ENCODE measurements at regions not wholly inside any gene's neighbourhood (a gene's known extent, or its start where the extent isn't known, plus 50 kb on each side); places are given as distances from the start of the nearest gene placed in this dataset.
"Not testable (repeated sequence)": the region's sequence is repeated elsewhere in the genome, so short reads cannot be mapped to it uniquely, and the experiment has no call there.

DNA sequence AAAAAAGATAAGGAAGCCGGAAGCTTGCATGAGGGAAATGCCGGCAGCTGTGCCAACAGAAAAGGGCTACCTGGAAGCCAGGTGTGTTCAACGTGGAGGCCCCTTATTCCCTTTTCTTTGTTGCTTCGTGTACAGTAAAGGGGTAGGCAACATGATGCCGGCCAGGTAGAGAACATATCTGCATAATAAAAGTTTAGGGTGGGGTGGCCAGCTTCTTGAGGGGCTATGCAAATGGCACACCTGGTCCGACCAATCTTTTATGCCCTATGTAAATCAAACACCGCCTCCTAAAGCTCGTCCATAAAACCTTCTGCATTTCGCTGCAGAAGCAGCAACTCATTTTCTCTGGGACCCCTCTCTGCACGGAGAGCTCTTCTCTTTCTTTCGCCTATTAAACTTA is 911.6 kb downstream of the KCNJ2 start:
- Histone ChIP-seq H3K27me3 (no peaks in the 10 kb centered on the region), H3K36me3 (no peaks in the 10 kb centered on the region), H3K4me1 (no peaks in the 10 kb centered on the region), H3K4me2 (no peak overlapping the region), H3K9me3 (no peaks in the 10 kb centered on the region), H3K4me3 (no peak overlapping the region), H4K20me1 (no peaks in the 10 kb centered on the region), H3K9ac (no peak overlapping the region), H3K27ac (no peak overlapping the region)
- no peak for TF ChIP-seq Cebpa-rat (IDR thresholded peaks at IDR 0.05)

GRCh38 chr17:71081666-71082065 is 912.3 kb downstream of the KCNJ2 start:
- no peaks in the 10 kb centered on the region for H3K27me3 ChIP-seq
- no peaks in the 10 kb centered on the region for H3K4me1 ChIP-seq
- no peaks in the 10 kb centered on the region for H3K36me3 ChIP-seq
- no peak overlapping the region for H3K4me3 ChIP-seq
- TF ChIP-seq Cebpa-rat (IDR thresholded peaks at IDR 0.05): no peak
- H3K9ac ChIP-seq: no peak overlapping the region
- no peaks in the 10 kb centered on the region for H3K9me3 ChIP-seq
- no peak overlapping the region for H3K4me2 ChIP-seq
- no peak overlapping the region for H3K27ac ChIP-seq
- no peaks in the 10 kb centered on the region for H4K20me1 ChIP-seq

DNA sequence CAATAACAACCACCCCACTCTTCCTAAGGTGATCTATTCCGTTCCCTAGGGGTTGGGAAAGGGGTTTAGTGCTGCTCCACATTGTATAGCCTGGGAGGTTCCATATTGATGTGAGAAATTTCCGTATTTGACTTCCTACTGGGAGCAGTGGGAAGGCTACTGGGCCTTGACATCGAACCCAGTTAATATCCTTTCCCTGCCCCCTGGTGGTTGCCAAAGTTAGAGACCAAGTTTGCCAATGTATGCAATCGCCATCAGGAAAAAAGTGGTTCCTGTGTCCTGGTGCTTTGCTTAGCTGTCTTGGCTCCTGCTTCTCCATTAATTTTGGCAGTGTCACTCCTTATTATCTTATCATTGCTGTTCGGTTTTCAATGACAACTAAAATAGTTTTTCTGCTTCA is 914.9 kb downstream of the KCNJ2 start:
- Histone ChIP-seq H4K20me1 (no peaks in the 10 kb centered on the region), H3K9ac (no peak overlapping the region), H3K4me3 (no peak overlapping the region), H3K9me3 (no peaks in the 10 kb centered on the region), H3K4me1 (no peaks in the 10 kb centered on the region), H3K27me3 (no peaks in the 10 kb centered on the region), H3K36me3 (no peaks in the 10 kb centered on the region), H3K27ac (no peak overlapping the region), H3K4me2 (no peak overlapping the region)
- TF ChIP-seq Cebpa-rat (IDR thresholded peaks at IDR 0.05): no peak

GRCh38 chr17:71084838-71085237 is 915.5 kb downstream of the KCNJ2 start:
- no peaks in the 10 kb centered on the region for H3K27me3 ChIP-seq
- no peak overlapping the region for H3K9ac ChIP-seq
- H3K4me2 ChIP-seq: no peak overlapping the region
- no peaks in the 10 kb centered on the region for H3K4me1 ChIP-seq
- no peak for TF ChIP-seq Cebpa-rat (IDR thresholded peaks at IDR 0.05)
- H3K9me3 ChIP-seq: no peaks in the 10 kb centered on the region
- H3K36me3 ChIP-seq: no peaks in the 10 kb centered on the region
- no peak overlapping the region for H3K4me3 ChIP-seq
- H3K27ac ChIP-seq: no peak overlapping the region
- no peaks in the 10 kb centered on the region for H4K20me1 ChIP-seq

DNA sequence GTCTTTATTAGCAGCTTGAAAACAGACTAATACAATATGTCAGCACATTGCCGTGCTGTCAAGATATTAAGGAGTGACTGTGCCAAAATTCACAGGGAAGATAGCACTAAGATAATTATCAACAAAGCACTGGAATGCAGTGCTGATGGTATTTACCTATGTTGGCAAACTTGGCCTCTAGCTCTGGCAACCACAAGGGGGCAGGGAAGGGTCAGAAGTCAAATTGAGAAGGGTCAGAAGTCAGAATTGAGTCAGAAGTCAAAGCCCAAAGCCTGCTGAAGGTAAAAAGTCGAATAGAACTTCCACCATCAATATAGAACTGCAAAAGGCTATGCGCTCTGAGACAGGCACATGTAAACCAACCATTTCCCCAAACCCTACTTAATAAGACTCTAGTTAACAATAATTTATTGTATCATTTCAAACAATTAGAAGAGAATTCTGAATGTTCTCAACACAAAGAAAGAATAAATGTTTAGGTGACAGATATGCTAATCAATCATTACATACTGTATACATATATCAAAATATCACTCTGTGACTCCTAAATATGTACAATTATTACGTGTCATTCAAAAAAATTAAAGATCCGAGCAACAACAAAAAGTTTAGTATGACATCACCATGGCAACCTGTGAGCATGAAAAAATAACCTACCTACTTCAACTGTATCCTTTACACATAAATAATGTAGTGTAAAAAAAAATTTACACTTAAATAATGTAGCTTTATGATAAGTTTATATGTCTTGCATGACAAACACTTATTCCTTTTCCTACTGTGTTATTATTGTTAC is 916.1 kb downstream of the KCNJ2 start:
- Histone ChIP-seq H3K4me2 (no peak overlapping the region), H3K27ac (no peak overlapping the region), H3K27me3 (no peaks in the 10 kb centered on the region), H3K9me3 (no peaks in the 10 kb centered on the region), H3K9ac (no peak overlapping the region), H4K20me1 (no peaks in the 10 kb centered on the region), H3K4me3 (no peak overlapping the region), H3K4me1 (no peaks in the 10 kb centered on the region), H3K36me3 (no peaks in the 10 kb centered on the region)
- no peak for TF ChIP-seq Cebpa-rat (IDR thresholded peaks at IDR 0.05)

- no peak overlapping the region for H3K27ac ChIP-seq
- no peaks in the 10 kb centered on the region for H3K4me1 ChIP-seq
- H4K20me1 ChIP-seq: no peaks in the 10 kb centered on the region
- no peaks in the 10 kb centered on the region for H3K27me3 ChIP-seq
- no peak for TF ChIP-seq Cebpa-rat (IDR thresholded peaks at IDR 0.05)
- H3K4me3 ChIP-seq: no peak overlapping the region
- H3K9me3 ChIP-seq: no peaks in the 10 kb centered on the region
- no peaks in the 10 kb centered on the region for H3K36me3 ChIP-seq
- no peak overlapping the region for H3K4me2 ChIP-seq
- H3K9ac ChIP-seq: no peak overlapping the region
Measured at GRCh38 chr17:71089431-71089830, 920.1 kb downstream of the KCNJ2 start.

DNA sequence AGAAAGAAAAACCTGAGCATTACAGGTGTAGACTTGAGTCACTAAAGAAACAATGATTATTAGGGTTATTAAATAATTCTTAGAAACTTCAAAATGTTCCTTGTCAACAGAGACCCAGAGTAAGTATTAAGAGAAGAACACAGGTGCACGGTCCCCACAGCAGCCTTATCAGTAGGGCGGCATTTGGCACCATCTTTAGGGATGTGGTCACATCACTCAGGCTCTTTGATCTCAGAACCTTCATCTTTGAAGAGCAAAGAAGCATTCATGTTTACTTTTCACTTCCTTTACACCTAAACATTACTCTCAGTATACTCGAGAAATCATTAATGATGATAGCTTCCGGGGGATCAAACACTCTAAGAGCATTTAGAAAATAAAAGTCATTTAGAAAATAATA is 928.7 kb downstream of the KCNJ2 start:
- H3K4me2 ChIP-seq: no peak overlapping the region
- H4K20me1 ChIP-seq: no peaks in the 10 kb centered on the region
- H3K9ac ChIP-seq: no peak overlapping the region
- H3K4me3 ChIP-seq: no peak overlapping the region
- no peak for TF ChIP-seq Cebpa-rat (IDR thresholded peaks at IDR 0.05)
- H3K9me3 ChIP-seq: no peaks in the 10 kb centered on the region
- H3K27ac ChIP-seq: no peak overlapping the region
- H3K36me3 ChIP-seq: no peaks in the 10 kb centered on the region
- H3K27me3 ChIP-seq: no peaks in the 10 kb centered on the region
- no peaks in the 10 kb centered on the region for H3K4me1 ChIP-seq

DNA sequence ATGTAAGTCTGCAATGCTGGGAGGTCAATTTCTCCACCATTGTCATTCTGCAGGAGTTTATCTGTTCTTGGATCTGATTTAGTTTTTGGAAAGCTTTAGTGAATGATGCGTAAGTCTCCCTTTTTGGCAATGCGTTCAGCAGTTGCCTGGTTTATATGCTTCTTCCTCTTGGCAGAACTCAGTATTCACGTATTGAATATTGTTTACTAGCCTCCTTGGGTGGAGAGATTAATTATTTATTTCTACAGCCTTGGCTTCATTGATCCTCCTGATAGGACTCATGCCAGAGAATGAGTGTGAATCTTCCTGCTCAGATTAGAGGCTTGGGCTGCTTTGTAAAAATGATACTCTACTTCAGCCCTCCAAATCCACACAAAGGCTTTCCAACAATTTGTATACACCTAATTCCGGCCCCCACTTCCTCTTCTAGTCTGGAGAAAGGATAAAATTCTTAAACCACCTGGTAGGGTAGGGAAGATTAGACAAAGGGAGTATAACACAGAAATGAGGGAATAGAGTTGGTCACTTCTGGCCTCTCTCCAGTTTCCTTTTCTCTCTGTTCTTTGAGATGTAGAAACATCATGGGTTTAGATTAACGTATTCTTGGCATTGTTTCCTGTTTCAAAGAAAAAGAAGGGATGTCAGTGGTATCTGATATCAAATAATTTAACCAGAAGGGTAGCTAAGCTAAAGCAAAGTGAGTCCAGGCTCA is 929.8 kb downstream of the KCNJ2 start:
- H3K4me2 ChIP-seq: no peak overlapping the region
- TF ChIP-seq Cebpa-rat (IDR thresholded peaks at IDR 0.05): no peak
- no peaks in the 10 kb centered on the region for H3K36me3 ChIP-seq
- no peaks in the 10 kb centered on the region for H4K20me1 ChIP-seq
- H3K4me1 ChIP-seq: no peaks in the 10 kb centered on the region
- no peaks in the 10 kb centered on the region for H3K9me3 ChIP-seq
- no peak overlapping the region for H3K9ac ChIP-seq
- H3K27me3 ChIP-seq: no peaks in the 10 kb centered on the region
- H3K27ac ChIP-seq: no peak overlapping the region
- no peak overlapping the region for H3K4me3 ChIP-seq

DNA sequence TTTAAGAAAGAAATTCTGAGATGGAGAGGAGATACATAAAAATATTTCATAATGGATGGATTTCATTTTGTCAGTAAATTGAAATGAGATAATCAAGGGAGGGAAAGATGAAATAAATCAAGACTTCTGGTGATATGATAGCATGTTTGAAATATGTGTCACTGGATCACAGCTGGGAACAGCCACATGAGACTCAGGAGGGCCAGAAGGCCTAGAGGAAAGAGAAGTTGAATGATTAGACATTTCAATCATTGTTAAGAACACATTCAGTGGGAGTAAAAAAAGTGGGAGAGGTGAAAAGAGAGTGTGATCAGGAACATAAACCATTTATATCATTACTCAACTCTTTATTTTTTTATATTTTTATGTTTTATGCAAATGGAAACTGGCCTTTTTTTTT is 933.4 kb downstream of the KCNJ2 start:
- no peaks in the 10 kb centered on the region for H3K36me3 ChIP-seq
- no peaks in the 10 kb centered on the region for H3K27me3 ChIP-seq
- H3K4me2 ChIP-seq: no peak overlapping the region
- H4K20me1 ChIP-seq: no peaks in the 10 kb centered on the region
- H3K4me3 ChIP-seq: no peak overlapping the region
- no peak overlapping the region for H3K9ac ChIP-seq
- H3K4me1 ChIP-seq: no peaks in the 10 kb centered on the region
- H3K9me3 ChIP-seq: no peaks in the 10 kb centered on the region
- H3K27ac ChIP-seq: no peak overlapping the region
- no peak for TF ChIP-seq Cebpa-rat (IDR thresholded peaks at IDR 0.05)

DNA sequence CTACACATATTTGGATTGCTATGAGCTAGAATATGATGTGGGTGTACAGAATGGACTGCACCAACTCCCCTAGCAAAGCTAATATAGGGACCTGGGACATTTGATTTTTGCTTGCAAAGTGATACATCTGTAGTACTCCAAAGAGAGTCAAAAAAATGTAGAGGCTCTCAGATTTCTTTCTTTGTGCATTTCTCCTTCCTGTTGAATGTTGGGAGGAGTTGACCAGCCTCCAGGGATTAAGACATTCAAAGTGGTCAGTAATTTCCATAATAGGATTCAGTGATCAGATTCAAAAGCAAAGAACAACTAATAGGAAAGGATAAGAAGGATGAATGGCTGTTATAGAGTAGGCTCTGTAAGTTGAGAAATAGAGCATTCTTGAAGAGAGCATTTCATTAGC is 934.9 kb downstream of the KCNJ2 start:
- no peaks in the 10 kb centered on the region for H3K4me1 ChIP-seq
- H4K20me1 ChIP-seq: no peaks in the 10 kb centered on the region
- no peak overlapping the region for H3K4me3 ChIP-seq
- no peak overlapping the region for H3K27ac ChIP-seq
- no peaks in the 10 kb centered on the region for H3K36me3 ChIP-seq
- no peak overlapping the region for H3K4me2 ChIP-seq
- no peak overlapping the region for H3K9ac ChIP-seq
- no peak for TF ChIP-seq Cebpa-rat (IDR thresholded peaks at IDR 0.05)
- H3K9me3 ChIP-seq: no peaks in the 10 kb centered on the region
- no peaks in the 10 kb centered on the region for H3K27me3 ChIP-seq

- not testable (repeated sequence) for H3K9me3 ChIP-seq, H3K36me3 ChIP-seq, H3K27ac ChIP-seq, H3K27me3 ChIP-seq, H3K9ac ChIP-seq, H4K20me1 ChIP-seq, H3K4me3 ChIP-seq, H3K4me2 ChIP-seq, H3K4me1 ChIP-seq
Measured at GRCh38 chr17:71106056-71106455, 936.7 kb downstream of the KCNJ2 start.
